WTC11 (cell line): ENCODE measurements at regions not wholly inside any gene's neighbourhood (a gene's known extent, or its start where the extent isn't known, plus 50 kb on each side); places are given as distances from the start of the nearest gene placed in this dataset.

Source experiments
- ATAC-seq: fragments of 200-7000 bp; cut with Tn5 transposase; 2 replicates; pipeline ENCODE4 v1.10.0; 2021; ENCODE audit warnings: mild to moderate bottlenecking, moderate library complexity
- CTCF ChIA-PET: fragments of 300-600 bp; sonication (Branson Sonifier 250); formaldehyde crosslinking; loops from one replicate; lab custom pipeline; 2021; ENCODE audit warnings: antibody characterized with exemption; lab: Charles Lee
- POLR2A ChIA-PET: fragments of 350-600 bp; sonication (Branson Sonifier 250); formaldehyde crosslinking; loops from one replicate; lab custom pipeline; 2021; ENCODE audit warnings: antibody characterized with exemption; lab: Charles Lee
- DNase-seq: peaks from one replicate; pipeline ENCODE4 v3.0.0; 2021; ENCODE audit warnings: low spot score
- H3K27ac Mint-ChIP-seq: 2 replicates; pipeline ENCODE4 v1.8.0; 2021; ENCODE audit warnings: mixed read lengths
- H3K27me3 Mint-ChIP-seq: 2 replicates; pipeline ENCODE4 v1.8.0; 2021; ENCODE audit warnings: low read depth, mild to moderate bottlenecking, moderate library complexity, mixed read lengths
- H3K36me3 Mint-ChIP-seq: 2 replicates; pipeline ENCODE4 v1.8.0; 2021; ENCODE audit warnings: mixed read lengths
- H3K4me1 Mint-ChIP-seq: 2 replicates; pipeline ENCODE4 v1.8.0; 2022; ENCODE audit warnings: mixed read lengths
- H3K4me3 Mint-ChIP-seq: 2 replicates; pipeline ENCODE4 v1.8.0; 2021; ENCODE audit warnings: mild to moderate bottlenecking, moderate library complexity, mixed read lengths
- H3K9me3 Mint-ChIP-seq: 2 replicates; pipeline ENCODE4 v1.8.0; 2021; ENCODE audit warnings: mixed read lengths
- CREB1 ChIP-seq: sonication (generic); formaldehyde crosslinking; IDR thresholded peaks from 2 replicates; pipeline ENCODE4 v1.8.0; 2023; ENCODE audit warnings: mild to moderate bottlenecking, missing genetic modification reagents
- EMX1 ChIP-seq: fragments of 250-450 bp; sonication (Bioruptor Pico); IDR thresholded peaks from 2 replicates; pipeline ENCODE4 v1.8.0; 2021; ENCODE audit warnings: mild to moderate bottlenecking
- FOXP1 ChIP-seq: sonication (generic); formaldehyde crosslinking; IDR thresholded peaks from 2 replicates; pipeline ENCODE4 v1.8.0; 2022; ENCODE audit warnings: missing genetic modification reagents, mild to moderate bottlenecking, moderate library complexity, borderline replicate concordance
- JUN ChIP-seq: sonication (generic); formaldehyde crosslinking; IDR thresholded peaks from 2 replicates; pipeline ENCODE4 v1.8.0; 2023; ENCODE audit warnings: mild to moderate bottlenecking, missing genetic modification reagents
- MLX ChIP-seq: sonication (generic); formaldehyde crosslinking; IDR thresholded peaks from 2 replicates; pipeline ENCODE4 v1.8.1; 2023; ENCODE audit warnings: mild to moderate bottlenecking, missing genetic modification reagents, moderate library complexity
- MYBL2 ChIP-seq: sonication (generic); formaldehyde crosslinking; IDR thresholded peaks from 2 replicates; pipeline ENCODE4 v1.8.1; 2023; ENCODE audit warnings: mild to moderate bottlenecking, moderate library complexity, missing genetic modification reagents
- PRDM15 ChIP-seq: sonication (generic); formaldehyde crosslinking; IDR thresholded peaks from 2 replicates; pipeline ENCODE4 v1.8.0; 2022; ENCODE audit warnings: missing genetic modification reagents
- SMAD3 ChIP-seq: sonication (generic); formaldehyde crosslinking; IDR thresholded peaks from 2 replicates; pipeline ENCODE4 v1.8.0; 2022; ENCODE audit warnings: missing genetic modification reagents, mild to moderate bottlenecking, borderline replicate concordance
- SOX15 ChIP-seq: fragments of 250-450 bp; sonication (Bioruptor Pico); IDR thresholded peaks from 2 replicates; pipeline ENCODE4 v1.9.0; 2021; ENCODE audit warnings: mild to moderate bottlenecking
- ZNF232 ChIP-seq: sonication (generic); formaldehyde crosslinking; IDR thresholded peaks from 2 replicates; pipeline ENCODE4 v1.8.0; 2022; ENCODE audit warnings: mild to moderate bottlenecking, missing genetic modification reagents
- ZNF416 ChIP-seq: fragments of 250-450 bp; sonication (Bioruptor Pico); IDR thresholded peaks from 2 replicates; pipeline ENCODE4 v1.9.0; 2021; ENCODE audit warnings: mild to moderate bottlenecking, inconsistent platforms
- ZNF423 ChIP-seq: fragments of 250-450 bp; sonication (Bioruptor Pico); IDR thresholded peaks from 2 replicates; pipeline ENCODE4 v2.1.2; 2022; ENCODE audit warnings: mild to moderate bottlenecking, moderate library complexity
- ZNF532 ChIP-seq: fragments of 250-450 bp; sonication (Bioruptor Pico); IDR thresholded peaks from 2 replicates; pipeline ENCODE4 v1.9.0; 2021; ENCODE audit warnings: mild to moderate bottlenecking, borderline replicate concordance
- TF ChIP-seq, protein P1 (sequence below): sonication (generic); formaldehyde crosslinking; IDR thresholded peaks from 2 replicates; pipeline ENCODE4 v1.8.0; 2022; ENCODE audit warnings: mild to moderate bottlenecking, missing genetic modification reagents
- TF ChIP-seq, protein P2 (sequence below): fragments of 250-450 bp; sonication (Bioruptor Pico); IDR thresholded peaks from 2 replicates; pipeline ENCODE4 v1.9.0; 2021; ENCODE audit warnings: mild to moderate bottlenecking

DNA sequence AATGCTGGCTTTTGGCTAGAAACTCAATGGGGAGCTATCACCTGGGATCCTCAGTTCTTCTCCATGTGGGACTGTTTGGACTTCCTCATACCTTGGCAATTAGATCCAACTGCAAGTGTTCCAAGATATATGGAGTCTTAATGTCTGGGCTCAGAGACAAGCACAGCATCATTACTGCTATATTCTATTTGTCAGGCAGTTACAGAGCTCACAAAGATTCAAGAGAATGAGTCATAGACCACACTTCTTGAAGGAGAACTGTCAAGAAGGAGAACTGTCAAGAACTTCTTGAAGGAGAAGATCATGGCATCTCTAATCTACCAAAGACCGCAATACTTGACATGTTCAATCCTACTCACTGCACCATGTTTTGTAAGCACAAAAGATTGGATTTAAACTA is 106.8 kb upstream of the NREP start:
- ATAC-seq (no peak), DNase-seq (no peak)
- TF ChIP-seq ZNF423 (no peak), CREB1 (CRISPR knock-in tag) (no peak)
- TF ChIP-seq, protein P1, sequence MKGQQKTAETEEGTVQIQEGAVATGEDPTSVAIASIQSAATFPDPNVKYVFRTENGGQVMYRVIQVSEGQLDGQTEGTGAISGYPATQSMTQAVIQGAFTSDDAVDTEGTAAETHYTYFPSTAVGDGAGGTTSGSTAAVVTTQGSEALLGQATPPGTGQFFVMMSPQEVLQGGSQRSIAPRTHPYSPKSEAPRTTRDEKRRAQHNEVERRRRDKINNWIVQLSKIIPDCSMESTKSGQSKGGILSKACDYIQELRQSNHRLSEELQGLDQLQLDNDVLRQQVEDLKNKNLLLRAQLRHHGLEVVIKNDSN = no peak
- Mint-ChIP-seq H3K27me3 (no peaks in the 10 kb centered on the region), H3K27ac (no peak overlapping the region), H3K4me3 (no peak overlapping the region), H3K36me3 (no peaks in the 10 kb centered on the region), H3K4me1 (no peaks in the 10 kb centered on the region), H3K9me3 (peaks cover 13% of the 10 kb centered on the region)
- ChIA-PET CTCF (no interaction called here), POLR2A (no interaction called here)

DNA sequence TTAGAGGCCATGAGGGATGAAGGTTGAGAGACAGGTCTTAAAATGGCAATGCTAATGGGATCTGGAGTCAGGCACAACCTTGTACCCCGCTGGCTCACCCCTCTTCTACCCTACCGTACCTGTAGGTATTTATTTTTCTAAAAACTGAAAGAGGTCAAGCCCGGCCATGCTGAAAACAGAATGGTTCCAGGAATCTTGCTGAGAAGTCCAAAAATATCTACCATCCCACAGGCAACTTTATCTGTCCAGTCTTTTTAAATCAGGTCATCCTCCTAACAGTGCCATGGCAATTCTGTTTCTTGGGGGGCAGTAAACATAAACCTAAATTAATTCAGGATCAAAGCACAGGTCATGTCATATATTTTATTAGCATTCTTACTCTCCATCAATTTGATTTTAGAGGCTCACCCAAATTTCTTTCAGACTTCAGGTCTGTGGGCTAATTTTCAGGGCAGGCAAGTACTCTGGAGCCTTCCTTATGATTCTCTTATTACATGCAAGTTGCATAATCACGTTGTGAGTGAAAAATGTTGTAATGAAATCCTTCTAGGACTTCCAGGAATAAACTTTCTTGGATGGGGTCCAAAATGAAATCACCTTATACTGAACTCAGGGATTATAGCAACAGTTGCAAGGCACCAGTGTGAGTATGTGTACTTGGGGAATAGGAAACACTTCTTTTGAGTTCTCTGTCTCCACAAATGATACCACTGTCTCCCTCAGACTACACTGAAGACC is 102.7 kb upstream of the NREP start:
- Mint-ChIP-seq H3K4me3 (no peak overlapping the region), H3K36me3 (no peaks in the 10 kb centered on the region), H3K4me1 (peaks cover 16% of the 10 kb centered on the region), H3K27ac (no peak overlapping the region), H3K27me3 (no peaks in the 10 kb centered on the region), H3K9me3 (no peaks in the 10 kb centered on the region)
- POLR2A ChIA-PET = no interaction called here
- ATAC-seq = no peak
- DNase-seq = no peak
- TF ChIP-seq SMAD3 (no peak), ZNF232 (CRISPR knock-in tag) (no peak), EMX1 (CRISPR knock-in tag) (no peak), SOX15 (CRISPR knock-in tag) (no peak), FOXP1 (CRISPR knock-in tag) (no peak), PRDM15 (no peak), MLX (CRISPR knock-in tag) (no peak)
- TF ChIP-seq, protein P2, sequence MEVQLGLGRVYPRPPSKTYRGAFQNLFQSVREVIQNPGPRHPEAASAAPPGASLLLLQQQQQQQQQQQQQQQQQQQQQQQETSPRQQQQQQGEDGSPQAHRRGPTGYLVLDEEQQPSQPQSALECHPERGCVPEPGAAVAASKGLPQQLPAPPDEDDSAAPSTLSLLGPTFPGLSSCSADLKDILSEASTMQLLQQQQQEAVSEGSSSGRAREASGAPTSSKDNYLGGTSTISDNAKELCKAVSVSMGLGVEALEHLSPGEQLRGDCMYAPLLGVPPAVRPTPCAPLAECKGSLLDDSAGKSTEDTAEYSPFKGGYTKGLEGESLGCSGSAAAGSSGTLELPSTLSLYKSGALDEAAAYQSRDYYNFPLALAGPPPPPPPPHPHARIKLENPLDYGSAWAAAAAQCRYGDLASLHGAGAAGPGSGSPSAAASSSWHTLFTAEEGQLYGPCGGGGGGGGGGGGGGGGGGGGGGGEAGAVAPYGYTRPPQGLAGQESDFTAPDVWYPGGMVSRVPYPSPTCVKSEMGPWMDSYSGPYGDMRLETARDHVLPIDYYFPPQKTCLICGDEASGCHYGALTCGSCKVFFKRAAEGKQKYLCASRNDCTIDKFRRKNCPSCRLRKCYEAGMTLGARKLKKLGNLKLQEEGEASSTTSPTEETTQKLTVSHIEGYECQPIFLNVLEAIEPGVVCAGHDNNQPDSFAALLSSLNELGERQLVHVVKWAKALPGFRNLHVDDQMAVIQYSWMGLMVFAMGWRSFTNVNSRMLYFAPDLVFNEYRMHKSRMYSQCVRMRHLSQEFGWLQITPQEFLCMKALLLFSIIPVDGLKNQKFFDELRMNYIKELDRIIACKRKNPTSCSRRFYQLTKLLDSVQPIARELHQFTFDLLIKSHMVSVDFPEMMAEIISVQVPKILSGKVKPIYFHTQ (CRISPR knock-in tag) = no peak
- TF ChIP-seq, all 79 proteins: peak for 0
- CTCF ChIA-PET = no interaction called here

DNA sequence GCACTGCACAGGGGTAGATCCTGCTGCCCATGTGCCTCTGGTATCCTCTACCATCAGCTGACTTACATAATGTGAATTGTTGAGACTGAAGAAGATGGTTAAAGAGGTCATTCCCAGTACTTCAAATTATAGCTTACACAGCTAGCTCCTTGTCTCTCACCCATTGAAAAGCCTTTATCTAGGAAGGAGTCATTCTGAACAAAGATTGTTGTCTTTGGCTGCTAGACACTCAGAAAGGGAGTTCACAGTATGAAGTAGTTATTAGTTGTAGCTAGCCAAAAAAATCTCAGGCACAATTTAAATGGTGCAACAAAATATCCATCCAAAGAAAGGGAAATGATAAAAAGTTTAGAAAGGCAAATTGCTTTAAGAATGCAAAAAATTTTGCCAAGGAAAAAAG is 102.0 kb upstream of the NREP start:
- CTCF ChIA-PET = no interaction called here
- H3K36me3 Mint-ChIP-seq = no peaks in the 10 kb centered on the region
- H3K27me3 Mint-ChIP-seq = no peaks in the 10 kb centered on the region
- TF ChIP-seq JUN (CRISPR knock-in tag) (no peak), SMAD3 (no peak), MYBL2 (no peak), ZNF532 (CRISPR knock-in tag) (no peak), ZNF416 (CRISPR knock-in tag) (no peak)
- H3K27ac Mint-ChIP-seq = no peak overlapping the region
- POLR2A ChIA-PET = no interaction called here
- no peak for DNase-seq
- H3K9me3 Mint-ChIP-seq = no peaks in the 10 kb centered on the region
- ATAC-seq = no peak
- H3K4me3 Mint-ChIP-seq = no peak overlapping the region
- H3K4me1 Mint-ChIP-seq = peaks cover 16% of the 10 kb centered on the region
